HG02623 (cell line): ENCODE measurements at regions not wholly inside any gene's neighbourhood (a gene's known extent, or its start where the extent isn't known, plus 50 kb on each side); places are given as distances from the start of the nearest gene placed in this dataset.

Source experiments
- ATAC-seq: cut with Tn5 transposase; IDR thresholded peaks from one replicate; pipeline ENCODE4 v1.9.1; 2021; ENCODE audit warnings: moderate library complexity; ENCODE audit not compliant: unreplicated experiment

- ATAC-seq = no peak
These were observed 196.2 kb downstream of the PAX1 start for GRCh38 chr20:21901470-21902275.

GRCh38 chr20:21900431-21900830 lies 195.0 kb downstream of the PAX1 start:
- ATAC-seq = no peak

GRCh38 chr20:21874921-21875320 lies 169.5 kb downstream of the PAX1 start:
- ATAC-seq = no peak

- ATAC-seq = no peak
These were observed 168.7 kb downstream of the PAX1 start for GRCh38 chr20:21874127-21874526.

- ATAC-seq = no peak
These were observed 167.8 kb downstream of the PAX1 start for GRCh38 chr20:21873291-21873690.

- no peak for ATAC-seq
These were observed 162.3 kb downstream of the PAX1 start for GRCh38 chr20:21867811-21868210.

- ATAC-seq = no peak
These were observed 161.9 kb downstream of the PAX1 start for GRCh38 chr20:21867353-21867752.

GRCh38 chr20:21862956-21863355 lies 157.5 kb downstream of the PAX1 start:
- no peak for ATAC-seq

- ATAC-seq = no peak
These were observed 156.9 kb downstream of the PAX1 start for GRCh38 chr20:21862259-21862946.

- ATAC-seq = no peak
These were observed 135.5 kb downstream of the PAX1 start for GRCh38 chr20:21840991-21841390.

GRCh38 chr20:21839982-21840381 lies 134.5 kb downstream of the PAX1 start:
- no peak for ATAC-seq

- ATAC-seq = no peak
These were observed 130.9 kb downstream of the PAX1 start for GRCh38 chr20:21836346-21836745.

- ATAC-seq = no peak
These were observed 129.6 kb downstream of the PAX1 start for GRCh38 chr20:21835042-21835441.

- no peak for ATAC-seq
These were observed 127.2 kb downstream of the PAX1 start for GRCh38 chr20:21832442-21833385.

- ATAC-seq = no peak
These were observed 121.5 kb downstream of the PAX1 start for GRCh38 chr20:21826976-21827375.

- no peak for ATAC-seq
These were observed 115.9 kb downstream of the PAX1 start for GRCh38 chr20:21821358-21821757.

GRCh38 chr20:21820688-21821087 lies 115.2 kb downstream of the PAX1 start:
- ATAC-seq = no peak

- ATAC-seq = no peak
These were observed 114.6 kb downstream of the PAX1 start for GRCh38 chr20:21820045-21820444.

- ATAC-seq = no peak
These were observed 106.9 kb downstream of the PAX1 start for GRCh38 chr20:21812379-21812778.

GRCh38 chr20:21809961-21810523 lies 104.6 kb downstream of the PAX1 start:
- no peak for ATAC-seq
